ENCODE measurements at regions not wholly inside any gene's neighbourhood (a gene's known extent, or its start where the extent isn't known, plus 50 kb on each side); places are given as distances from the start of the nearest gene placed in this dataset.
A peak's percentile ranks its signal among the peaks of the same experiment; 100 is the strongest.
"Not testable (repeated sequence)": the region's sequence is repeated elsewhere in the genome, so short reads cannot be mapped to it uniquely, and the experiment has no call there.

DNA sequence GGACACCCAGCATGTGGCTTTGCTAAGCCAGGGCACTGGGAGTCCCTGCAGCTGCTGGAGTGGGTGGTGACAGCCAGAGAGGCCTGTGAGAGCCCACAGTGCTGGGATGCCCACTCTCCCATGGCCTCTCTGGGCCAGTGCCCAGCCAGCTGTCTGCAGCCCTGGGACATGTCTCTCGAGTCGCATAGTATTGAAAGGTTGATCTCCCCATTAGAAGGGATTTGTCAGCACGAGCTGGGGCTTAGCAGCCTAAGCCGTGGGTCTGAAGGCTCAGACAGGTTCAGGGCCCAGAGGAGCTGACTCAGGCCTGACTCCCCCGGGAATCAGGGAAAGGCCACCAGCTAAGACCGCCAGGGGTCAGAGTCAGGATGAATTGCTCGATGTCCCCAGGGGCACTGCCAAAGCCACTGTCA lies 53.5 kb downstream of the FOXD2 start:
- DNase-seq (ENCODE audit: low read depth in 3 of 3) = no peak

DNA sequence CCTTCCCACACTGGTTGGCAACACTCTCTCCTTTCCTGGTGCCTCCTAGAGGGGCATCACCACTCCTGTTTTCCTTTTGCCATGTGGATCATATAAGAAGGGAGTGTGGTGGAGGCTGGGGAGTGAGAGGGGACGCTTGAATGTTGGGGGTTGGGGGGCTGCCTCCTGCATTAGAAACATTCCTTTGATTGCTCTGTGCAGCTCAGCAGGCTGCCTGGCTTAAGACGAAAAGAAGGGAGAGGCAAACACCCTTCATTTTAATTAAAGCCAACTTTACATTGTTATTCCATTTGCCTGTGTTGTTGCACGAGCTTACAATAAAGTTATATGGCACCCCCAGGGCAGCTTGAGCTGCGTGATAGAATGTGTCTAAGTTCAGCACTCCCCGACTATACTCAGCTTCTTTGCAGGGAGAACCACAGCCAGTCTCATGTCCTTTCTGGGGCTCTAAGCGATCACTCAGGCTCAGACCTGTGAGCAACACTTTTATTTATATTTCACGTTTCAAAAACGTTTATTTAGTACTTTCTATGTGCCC lies 57.4 kb downstream of the FOXD2 start:
- DNase-seq (ENCODE audit: low read depth in 3 of 3) = no peak

DNA sequence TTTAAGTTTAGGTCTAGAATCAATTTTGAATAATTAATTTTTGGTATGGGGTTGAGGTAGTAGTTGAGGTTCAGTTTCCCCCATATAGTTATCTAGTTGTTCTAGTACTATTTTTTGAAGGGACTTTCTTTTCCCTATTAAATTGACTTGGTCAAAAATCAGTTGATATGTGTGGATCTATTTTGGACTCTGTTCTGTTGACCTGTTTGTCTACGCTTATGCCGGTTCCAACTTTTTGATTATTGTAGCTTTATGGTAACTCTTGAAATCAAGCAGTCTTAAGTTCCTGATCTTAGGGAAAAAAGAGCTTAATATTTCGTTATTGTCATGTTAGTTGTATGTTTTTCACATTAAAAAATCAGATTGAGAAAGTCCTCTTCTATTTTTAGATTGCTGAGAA lies 60.7 kb downstream of the FOXD2 start:
- DNase-seq (ENCODE audit: low read depth in 3 of 3) = no peak

DNA sequence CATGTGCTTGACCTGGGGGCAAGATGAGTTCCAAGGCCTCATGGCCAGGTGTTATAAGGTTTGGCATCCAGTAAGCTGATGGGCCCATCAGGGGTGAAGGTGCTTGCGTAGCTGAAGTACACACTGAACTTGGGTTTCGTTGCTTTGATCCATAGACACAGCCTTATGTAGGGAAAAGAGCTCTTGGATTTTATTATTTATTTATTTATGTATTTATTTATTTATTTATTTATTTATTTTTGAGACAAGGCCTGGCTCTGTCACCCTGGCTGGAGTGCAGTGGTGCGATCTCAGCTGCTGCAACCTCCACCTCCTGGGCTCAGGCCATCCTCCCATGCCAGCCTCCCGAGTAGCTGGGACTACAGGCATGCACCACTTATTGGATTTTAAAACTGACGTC lies 63.2 kb downstream of the FOXD2 start:
- DNase-seq (ENCODE audit: low read depth in 3 of 3) = no peak

DNA sequence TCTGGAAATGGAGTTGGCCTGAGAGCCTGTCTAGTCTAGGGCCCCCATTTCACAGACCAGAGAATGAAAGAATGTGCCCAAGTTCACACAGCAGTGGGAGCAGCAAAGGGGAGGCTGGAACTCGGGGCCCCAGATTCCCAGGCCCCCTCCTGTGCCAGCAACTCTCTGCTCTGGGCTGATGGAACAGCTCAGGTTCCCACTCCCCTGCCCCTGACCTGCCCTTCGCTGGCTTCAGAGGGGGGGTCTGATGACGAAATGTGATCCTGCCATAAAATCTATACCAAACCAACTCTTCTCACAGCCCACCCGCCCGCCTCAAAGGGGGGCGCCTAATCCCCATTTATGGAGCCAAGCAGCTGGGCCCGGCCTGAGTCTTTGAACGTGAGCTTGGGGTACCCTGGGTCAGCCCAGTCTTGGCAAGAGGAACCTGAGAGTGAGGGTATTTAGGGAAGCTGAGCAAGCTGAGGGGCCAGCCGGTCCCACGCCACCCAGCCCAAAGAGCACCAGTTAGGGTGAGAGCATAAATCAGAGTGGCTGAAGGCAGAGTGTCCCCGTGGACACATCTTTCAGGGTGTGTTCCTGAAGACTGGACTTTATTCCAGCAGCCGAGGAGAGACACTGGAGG lies 65.0 kb downstream of the FOXD2 start:
- no peak for DNase-seq (ENCODE audit: low read depth in 3 of 3)

DNA sequence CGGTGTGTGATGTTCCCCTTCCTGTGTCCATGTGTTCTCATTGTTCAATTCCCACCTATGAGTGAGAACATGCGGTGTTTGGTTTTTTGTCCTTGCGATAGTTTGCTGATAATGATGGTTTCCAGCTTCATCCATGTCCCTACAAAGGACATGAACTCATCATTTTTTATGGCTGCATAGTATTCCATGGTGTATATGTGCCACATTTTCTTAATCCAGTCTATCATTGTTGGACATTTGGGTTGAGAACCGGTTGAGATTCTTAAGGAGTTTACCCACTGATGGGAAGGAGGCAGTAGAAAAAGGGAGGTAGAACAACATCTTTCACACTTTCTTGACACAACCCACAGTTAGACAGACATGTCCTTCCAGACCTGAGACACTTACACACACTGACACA lies 67.0 kb downstream of the FOXD2 start:
- not testable (repeated sequence) for DNase-seq (ENCODE audit: low read depth in 3 of 3)

DNA sequence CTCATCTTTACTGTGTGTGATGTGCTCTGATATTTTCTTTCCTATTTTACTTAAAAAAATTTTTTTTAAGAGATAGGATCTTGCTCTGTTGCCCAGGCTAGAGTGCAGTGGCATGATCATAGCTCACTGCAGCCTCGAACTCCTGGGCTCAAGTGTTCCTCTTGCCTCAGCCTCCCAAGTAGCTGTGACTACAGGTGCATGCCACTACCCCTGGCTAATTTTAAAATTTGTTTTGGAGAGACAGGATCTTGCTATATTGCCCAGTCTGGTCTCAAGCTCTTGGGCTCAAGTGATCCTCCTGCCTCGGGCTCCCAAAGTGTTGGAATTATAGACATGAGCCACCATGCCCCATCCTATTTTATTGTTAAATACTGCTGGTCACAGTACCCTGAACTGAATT lies 67.4 kb downstream of the FOXD2 start:
- DNase-seq (ENCODE audit: low read depth in 3 of 3) = no peak

DNA sequence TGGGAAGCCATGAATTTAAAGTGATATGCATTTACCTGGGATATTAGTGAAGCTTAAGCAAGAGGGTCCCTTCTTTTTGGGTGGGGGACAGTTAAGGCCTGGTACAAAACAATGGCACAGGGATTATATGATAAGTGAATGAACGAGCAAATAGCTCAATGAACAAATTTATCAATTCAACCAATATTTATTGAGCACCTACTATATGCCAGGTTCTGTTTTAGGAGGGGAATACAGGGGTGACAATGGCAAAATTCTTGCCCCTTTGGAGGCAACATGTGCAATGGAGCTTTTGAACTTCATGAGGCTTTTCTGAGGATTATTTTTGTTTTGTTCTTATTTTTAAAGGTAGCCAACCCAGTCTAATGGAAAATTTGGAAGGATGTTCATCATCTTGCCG lies 68.2 kb downstream of the FOXD2 start:
- DNase-seq (ENCODE audit: low read depth in 3 of 3) = no peak

DNA sequence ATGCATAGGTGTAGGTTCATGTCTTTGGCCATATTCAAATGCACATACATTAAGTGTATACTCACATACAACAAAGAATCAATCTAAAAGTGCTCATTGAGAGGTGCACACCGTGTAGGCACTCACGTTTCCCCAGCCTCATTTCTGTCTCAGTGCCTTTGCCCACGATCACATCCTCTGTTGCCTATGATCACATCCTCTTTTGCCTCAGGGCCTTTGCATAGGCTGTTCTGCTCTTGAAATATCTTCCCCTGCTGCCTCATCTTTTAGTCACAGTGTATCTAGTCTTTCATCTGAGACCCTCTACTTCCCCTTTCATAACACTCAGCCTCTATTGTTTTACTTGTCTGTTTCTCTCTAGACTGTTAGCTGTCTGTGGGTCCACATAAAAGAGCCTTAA lies 69.3 kb downstream of the FOXD2 start:
- DNase-seq (ENCODE audit: low read depth in 3 of 3) = no peak

DNA sequence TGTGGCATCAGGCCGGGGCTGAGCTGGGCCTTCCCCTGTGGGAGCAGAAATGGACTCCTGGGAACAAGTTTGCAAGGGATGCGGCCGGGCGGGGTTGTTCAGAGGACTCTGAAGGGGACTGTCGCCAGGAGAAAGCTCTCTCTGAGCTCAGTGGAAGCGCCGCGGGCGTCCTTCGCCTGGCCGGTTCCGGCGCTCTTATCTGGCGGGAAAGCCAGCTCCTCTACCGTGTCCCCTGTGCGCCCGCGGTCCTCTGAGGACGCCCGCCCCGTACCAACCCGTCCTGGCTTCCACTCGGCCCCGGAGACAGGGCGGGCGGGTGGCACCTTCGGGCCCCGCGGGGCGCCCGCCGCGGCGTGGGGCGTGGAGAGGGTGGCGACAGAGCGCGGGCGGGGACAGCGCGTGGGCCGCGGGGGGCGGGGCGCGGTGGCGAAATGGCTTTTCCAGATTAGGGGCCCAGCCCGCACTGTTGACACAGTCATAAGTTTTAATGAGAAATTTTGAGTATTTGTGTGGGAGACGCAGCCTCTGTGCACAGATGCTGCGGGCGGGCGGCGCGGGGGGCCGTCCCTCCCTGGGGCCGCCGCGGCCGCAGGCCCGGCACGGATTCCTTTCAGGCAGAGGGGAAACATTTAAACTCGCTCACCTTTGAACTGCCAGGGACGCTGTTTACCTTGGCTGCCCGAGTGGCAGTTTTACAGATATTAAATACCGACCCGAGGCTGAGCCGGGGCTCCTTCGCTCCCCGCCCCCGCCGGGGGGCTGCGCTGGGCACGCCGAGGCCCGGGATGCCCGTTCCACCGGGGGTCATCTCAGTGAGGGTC lies 70.2 kb downstream of the FOXD2 start:
- peak in 2 of 3 experiments; percentile 1 to 51 for DNase-seq (ENCODE audit: low read depth in 3 of 3)

DNA sequence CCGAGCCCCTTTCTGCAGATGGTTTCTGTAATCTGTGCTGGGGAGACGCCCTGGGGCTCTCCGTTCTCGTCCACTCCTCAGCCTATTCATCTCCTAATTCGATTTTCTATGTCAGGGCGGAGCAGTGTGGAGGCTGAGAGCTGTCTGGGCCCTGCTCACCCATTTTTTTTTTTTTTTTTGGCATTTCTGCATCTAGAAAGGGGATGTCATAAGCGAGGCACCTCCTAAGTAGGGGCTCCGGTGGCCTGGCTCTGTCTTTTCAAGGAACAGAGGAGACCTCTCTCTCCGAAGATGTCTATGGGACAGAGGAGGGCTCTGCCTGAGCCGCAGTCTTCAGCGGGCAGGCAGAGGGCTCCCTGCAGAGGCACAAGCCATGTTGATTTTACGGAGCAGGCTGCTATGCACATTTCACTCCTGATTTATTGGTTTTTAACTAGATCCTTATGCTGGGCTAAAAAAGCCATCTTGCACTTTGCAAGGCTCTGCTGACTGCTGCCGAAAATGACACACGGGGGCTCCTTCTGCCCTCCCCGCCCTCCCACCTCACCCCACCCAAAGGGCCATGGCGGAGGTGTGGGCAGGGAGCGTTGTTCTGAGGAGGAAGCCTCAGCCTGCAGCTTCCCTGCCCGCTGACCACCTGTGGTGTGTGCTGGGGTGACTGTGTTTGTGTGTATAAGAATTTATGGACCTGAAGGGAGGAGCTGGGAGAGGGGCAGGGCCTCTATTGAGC lies 71.0 kb downstream of the FOXD2 start:
- DNase-seq (ENCODE audit: low read depth in 3 of 3) = no peak

DNA sequence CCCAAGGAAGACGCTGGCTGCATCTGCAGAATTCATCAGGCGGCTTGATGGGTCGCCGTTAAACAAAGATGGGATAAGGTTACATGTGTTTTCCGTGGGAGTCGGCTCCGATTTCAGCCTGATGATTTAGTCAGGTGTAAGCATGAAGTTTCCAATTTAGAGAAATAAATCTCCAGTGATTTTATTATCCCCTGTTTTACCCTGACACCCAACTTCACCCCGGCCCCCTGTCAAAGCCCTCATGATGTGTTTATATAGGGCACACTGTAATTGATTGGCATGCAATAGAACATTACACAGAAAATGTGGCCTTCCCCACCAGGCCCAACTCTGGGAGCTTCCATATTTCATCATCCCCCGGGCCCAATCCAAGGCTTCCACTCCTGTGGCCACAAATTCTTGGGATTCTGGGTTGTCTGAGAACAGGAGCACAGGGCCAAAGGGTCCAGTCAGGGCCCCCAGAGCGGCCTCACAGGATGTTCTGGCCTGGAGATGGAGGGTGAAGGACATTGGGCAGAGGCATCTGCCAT lies 72.5 kb downstream of the FOXD2 start:
- DNase-seq (ENCODE audit: low read depth in 3 of 3) = no peak

DNA sequence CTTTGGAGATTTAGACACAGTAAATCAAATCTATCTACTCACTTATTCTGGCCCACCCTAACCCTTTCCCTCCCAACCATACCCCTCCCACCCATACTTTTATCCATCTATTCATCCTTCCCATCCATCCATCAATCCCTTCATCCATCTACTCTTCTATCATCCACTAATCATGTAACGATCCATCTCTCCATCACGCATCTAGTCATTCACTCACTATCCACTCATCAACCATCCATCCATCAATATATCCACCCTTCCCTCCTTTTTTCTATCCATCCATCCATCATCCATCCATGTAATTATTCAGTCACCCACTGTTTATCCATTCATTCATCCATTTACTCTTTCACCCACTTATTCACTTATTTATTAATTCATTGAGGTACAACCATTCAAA lies 74.0 kb downstream of the FOXD2 start:
- no peak for DNase-seq (ENCODE audit: low read depth in 3 of 3)

DNA sequence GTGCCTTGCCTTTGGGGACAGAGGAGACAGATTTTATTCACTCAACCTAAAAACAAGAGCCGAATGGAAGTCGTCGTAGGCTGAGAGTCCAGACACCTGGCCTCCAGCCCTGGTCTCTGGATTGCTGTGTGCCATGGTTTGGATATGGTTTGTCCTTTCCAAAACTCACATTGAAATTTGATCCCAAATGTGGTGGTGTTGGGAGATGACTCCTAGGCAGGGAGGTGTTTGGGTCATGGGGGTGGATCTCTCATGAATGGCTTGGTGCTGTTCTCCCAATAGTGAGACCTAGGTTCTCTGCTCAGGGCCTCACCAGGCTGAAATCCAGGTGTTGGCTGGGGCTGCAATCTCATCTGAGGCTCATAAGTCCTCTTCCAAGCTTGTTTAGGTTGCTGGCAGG lies 75.5 kb downstream of the FOXD2 start:
- no peak for DNase-seq (ENCODE audit: low read depth in 3 of 3)

DNA sequence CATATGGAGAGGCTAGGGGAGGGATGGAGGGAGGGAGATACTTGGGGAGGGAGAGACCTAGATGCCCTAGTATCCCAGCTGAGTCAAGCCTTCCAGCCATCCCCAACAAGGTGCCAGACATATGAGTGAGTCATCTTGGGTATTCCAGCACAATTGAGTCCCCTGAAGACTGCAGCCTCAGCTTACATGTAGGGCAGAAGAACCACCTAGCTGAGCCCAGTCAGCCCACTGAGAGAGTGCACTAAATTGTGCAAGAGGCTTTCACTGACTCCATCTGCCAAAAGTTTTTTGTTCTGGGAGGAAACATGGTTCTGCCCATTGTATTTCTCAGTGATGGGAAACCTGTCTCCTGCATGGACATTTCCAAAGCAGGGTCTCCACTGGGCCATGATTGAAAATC lies 76.4 kb downstream of the FOXD2 start:
- DNase-seq (ENCODE audit: low read depth in 3 of 3) = no peak

DNA sequence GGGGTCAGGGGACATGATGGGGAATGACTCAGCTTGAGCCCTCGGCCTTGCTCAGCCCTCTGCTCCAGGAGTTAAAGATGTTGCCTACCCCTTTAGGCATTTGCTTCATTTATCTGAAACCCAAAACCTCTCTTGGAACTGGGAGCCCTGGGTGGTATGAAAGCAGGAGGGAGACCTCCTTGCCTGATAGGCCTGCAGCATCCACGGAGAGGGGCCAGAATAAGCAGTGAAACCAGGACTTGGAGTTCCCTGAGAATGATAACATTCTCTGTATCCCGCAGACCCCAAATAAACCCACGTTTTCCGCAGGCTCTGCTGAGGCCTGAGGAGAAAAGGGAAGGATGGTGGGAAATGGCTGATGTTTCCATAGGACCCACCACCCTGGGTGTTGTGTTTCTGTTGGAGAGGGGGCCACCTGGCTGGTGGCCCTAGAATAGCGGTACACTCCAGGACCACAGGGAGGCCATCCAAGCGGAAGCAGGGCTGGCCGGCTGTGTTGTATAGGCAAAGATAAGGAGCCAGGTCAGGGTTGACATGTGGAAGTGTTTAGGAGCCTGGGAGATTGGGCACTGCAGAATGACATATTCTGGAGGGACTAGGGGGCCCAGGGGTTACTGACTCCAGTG lies 77.4 kb downstream of the FOXD2 start:
- DNase-seq (ENCODE audit: low read depth in 3 of 3) = no peak

DNA sequence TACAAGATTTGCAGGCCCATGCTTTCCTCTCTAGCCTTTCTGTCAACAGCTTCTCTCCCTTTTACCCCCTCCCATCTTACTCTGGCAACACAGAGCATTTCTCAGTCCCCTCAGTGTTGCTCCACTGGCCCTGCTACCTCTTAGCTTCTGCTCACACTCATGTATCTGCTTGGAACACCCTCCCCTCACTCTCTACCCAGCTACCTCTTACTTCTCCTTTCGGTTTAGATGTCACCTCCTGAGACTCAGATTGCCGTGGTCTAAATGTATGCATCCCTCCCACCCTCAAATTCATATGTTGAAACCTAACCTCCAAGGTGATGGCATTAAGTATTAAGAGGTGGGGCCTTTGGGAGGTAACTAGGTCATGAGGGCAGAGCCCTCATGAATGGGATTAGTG lies 80.1 kb downstream of the FOXD2 start:
- no peak for DNase-seq (ENCODE audit: low read depth in 3 of 3)

DNA sequence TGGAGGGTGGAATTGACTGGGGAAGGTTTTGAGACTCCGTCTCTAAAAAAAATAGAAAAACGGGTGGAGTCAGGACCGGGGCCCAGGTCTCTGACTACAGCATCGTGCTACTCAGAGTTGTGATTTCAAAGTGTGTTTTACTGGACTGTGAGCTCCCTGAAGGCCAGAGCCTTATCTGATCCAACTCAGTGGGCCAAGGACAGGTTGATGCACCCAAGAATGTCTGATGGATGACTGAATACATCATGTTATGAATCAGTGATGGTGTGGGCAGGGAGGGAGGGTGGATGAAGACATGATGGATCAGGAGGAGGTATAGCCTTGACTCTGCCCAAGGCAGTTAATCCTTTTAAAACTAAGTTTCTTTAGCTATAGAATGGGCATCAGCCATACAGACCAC lies 81.6 kb downstream of the FOXD2 start:
- no peak for DNase-seq (ENCODE audit: low read depth in 3 of 3)

DNA sequence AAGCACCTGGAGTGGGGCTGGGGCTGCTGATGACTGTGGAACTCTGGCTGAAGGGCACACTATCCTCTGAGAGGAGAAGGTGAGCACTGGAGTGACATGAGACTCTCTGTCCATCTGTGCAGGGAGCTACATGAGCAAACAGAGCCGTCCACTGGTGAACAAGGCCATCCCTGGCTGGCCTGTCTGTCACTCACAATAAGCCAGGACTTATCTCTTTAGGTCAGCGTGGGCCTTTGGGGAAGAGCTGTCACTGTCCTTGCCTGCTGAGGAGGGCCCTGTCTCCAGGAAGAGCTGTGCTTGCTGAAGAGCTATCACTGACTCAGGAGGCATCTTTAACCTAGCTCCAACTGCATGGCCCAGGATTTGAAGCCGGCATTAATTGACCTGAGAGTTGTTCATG lies 82.1 kb downstream of the FOXD2 start:
- no peak for DNase-seq (ENCODE audit: low read depth in 3 of 3)

DNA sequence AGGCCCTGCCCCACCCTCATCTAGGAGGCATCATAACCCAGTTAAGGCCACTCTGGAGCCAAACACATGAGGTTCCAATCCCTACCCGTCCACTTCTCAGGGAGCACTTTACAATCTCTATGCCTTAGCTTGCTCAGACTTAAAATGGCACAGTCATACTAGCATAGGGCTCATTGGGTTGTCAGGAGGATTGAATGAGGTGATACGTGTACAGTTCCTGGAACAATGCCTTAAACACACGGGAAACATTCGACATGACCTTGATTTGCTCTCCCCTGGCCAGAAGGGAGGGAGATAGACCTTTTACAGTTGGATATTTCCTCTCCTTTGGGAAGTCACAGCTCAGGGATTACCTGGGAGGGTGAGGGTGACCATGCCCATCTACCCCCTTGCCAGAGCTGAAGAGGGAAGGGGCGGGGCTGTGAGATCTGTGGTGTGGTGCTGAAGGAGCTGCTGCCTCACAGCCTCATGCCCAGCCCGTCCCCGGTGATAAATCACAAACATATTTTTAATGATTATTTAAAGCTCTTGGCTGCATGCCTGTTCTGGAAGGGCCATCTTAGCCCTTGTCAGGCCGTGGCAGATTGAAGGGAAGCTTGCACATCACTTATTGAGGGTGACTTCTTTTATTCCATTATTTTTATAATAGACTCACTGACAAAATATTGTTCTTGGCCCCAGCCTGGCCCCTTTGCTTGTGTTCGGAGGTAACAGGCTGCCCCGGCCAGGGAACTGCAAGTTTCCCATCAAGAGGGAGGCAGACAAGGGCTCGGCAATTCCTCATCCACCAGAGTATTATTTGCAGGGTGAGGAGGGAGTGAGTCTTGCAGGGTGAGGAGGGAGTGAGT lies 83.4 kb downstream of the FOXD2 start:
- DNase-seq (ENCODE audit: low read depth in 3 of 3) = no peak

Data from stimulated activated CD4-positive, alpha-beta T cell treated with anti-CD3 and anti-CD28 coated beads, TNF-alpha, amount 100 ng/mL, for 24 hours (primary cell).